ENCODE measurements at regions not wholly inside any gene's neighbourhood (a gene's known extent, or its start where the extent isn't known, plus 50 kb on each side); places are given as distances from the start of the nearest gene placed in this dataset.
A peak's percentile ranks its signal among the peaks of the same experiment; 100 is the strongest.

- peaks cover 0 to 10% (median 0%) of the 10 kb centered on the region in 7 donors for H3K27me3 ChIP-seq (replicated peaks in 1 of 7)
- 59 to 83% (median 75%) methylated on average over 8 to 10 of the region's 10 CpGs for WGBS, 5 donors
- no peaks in the 10 kb centered on the region for H3K36me3 ChIP-seq
- intact Hi-C loops (cut with DNase I; ENCODE audit: low total_unique reads) = no loop called here
- TF ChIP-seq POLR2A (IDR thresholded peaks at IDR 0.05) = no peak
- no peak for TF ChIP-seq POLR2AphosphoS5 (IDR thresholded peaks at IDR 0.05)
- TF ChIP-seq CTCF (IDR thresholded peaks at IDR 0.05 in 8 of 11, conservative IDR thresholded peaks at IDR 0.05 in 3 of 11) = no peak
- no peak overlapping the region for H3K27ac ChIP-seq
- H3K4me1 ChIP-seq = no peaks in the 10 kb centered on the region
- peaks cover 0 to 53% (median 0%) of the 10 kb centered on the region in 8 donors for H3K9me3 ChIP-seq
- DNase-seq = peak; percentile 49
- no peak overlapping the region for H3K4me3 ChIP-seq
Measured at GRCh38 chr19:29098863-29099481, 114.0 kb downstream of the UQCRFS1 start.

- DNase-seq = no peak
- Histone ChIP-seq H3K4me3 (no peak overlapping the region), H3K27me3 (replicated peaks in 1 of 7) (peaks cover 0 to 10% (median 0%) of the 10 kb centered on the region in 7 donors), H3K9me3 (peaks cover 0 to 50% (median 0%) of the 10 kb centered on the region in 8 donors), H3K36me3 (no peaks in the 10 kb centered on the region), H3K4me1 (no peaks in the 10 kb centered on the region), H3K27ac (no peak overlapping the region)
- 71 to 84% (median 77%) methylated on average over 6 to 8 of the region's 8 CpGs for WGBS, 5 donors
- TF ChIP-seq POLR2A (IDR thresholded peaks at IDR 0.05) = no peak
- TF ChIP-seq CTCF (IDR thresholded peaks at IDR 0.05 in 8 of 11, conservative IDR thresholded peaks at IDR 0.05 in 3 of 11) = no peak
- no peak for TF ChIP-seq POLR2AphosphoS5 (IDR thresholded peaks at IDR 0.05)
- intact Hi-C loops (cut with DNase I; ENCODE audit: low total_unique reads) = no loop called here
Measured at GRCh38 chr19:29098091-29098490, 114.9 kb downstream of the UQCRFS1 start.

GRCh38 chr19:29096896-29097295, 116.1 kb downstream of the UQCRFS1 start:
- TF ChIP-seq POLR2A (IDR thresholded peaks at IDR 0.05) = no peak
- no peak for TF ChIP-seq CTCF (IDR thresholded peaks at IDR 0.05 in 8 of 11, conservative IDR thresholded peaks at IDR 0.05 in 3 of 11)
- no peak for TF ChIP-seq POLR2AphosphoS5 (IDR thresholded peaks at IDR 0.05)
- no peak for DNase-seq
- 67 to 71% (median 69%) methylated on average over 2 of the region's 2 CpGs for WGBS, 5 donors
- Histone ChIP-seq H3K9me3 (peaks cover 0 to 50% (median 0%) of the 10 kb centered on the region in 8 donors), H3K4me1 (no peaks in the 10 kb centered on the region), H3K4me3 (no peak overlapping the region), H3K36me3 (no peaks in the 10 kb centered on the region), H3K27me3 (replicated peaks in 1 of 7) (peaks cover 0 to 10% (median 0%) of the 10 kb centered on the region in 7 donors), H3K27ac (no peak overlapping the region)
- intact Hi-C loops (cut with DNase I; ENCODE audit: low total_unique reads) = no loop called here

GRCh38 chr19:29093553-29093908, 119.4 kb downstream of the UQCRFS1 start:
- WGBS, 5 donors = 80 to 96% (median 88%) methylated on average over 5 to 6 of the region's 6 CpGs
- TF ChIP-seq POLR2AphosphoS5 (IDR thresholded peaks at IDR 0.05) (no peak), POLR2A (IDR thresholded peaks at IDR 0.05) (no peak), CTCF (IDR thresholded peaks at IDR 0.05 in 8 of 11, conservative IDR thresholded peaks at IDR 0.05 in 3 of 11) (no peak)
- no peaks in the 10 kb centered on the region for H3K36me3 ChIP-seq
- DNase-seq = no peak
- H3K4me1 ChIP-seq = no peaks in the 10 kb centered on the region
- H3K4me3 ChIP-seq = no peak overlapping the region
- peaks cover 0 to 2% (median 0%) of the 10 kb centered on the region in 7 donors for H3K27me3 ChIP-seq (replicated peaks in 1 of 7)
- intact Hi-C loops (cut with DNase I; ENCODE audit: low total_unique reads) = no loop called here
- peaks cover 0 to 23% (median 0%) of the 10 kb centered on the region in 8 donors for H3K9me3 ChIP-seq
- H3K27ac ChIP-seq = no peak overlapping the region

All from spleen (tissue), 11 donors.